Activated effector memory CD4-positive, alpha-beta T cell treated with anti-CD3 and anti-CD28 coated beads, Interleukin-2, amount 50 U/mL, for 16 hours (primary cell): ENCODE measurements at regions not wholly inside any gene's neighbourhood (a gene's known extent, or its start where the extent isn't known, plus 50 kb on each side); places are given as distances from the start of the nearest gene placed in this dataset.

Experiments
- DNase-seq: peaks from one replicate; pipeline ENCODE4 v3.0.0-alpha.2; 2020

DNA sequence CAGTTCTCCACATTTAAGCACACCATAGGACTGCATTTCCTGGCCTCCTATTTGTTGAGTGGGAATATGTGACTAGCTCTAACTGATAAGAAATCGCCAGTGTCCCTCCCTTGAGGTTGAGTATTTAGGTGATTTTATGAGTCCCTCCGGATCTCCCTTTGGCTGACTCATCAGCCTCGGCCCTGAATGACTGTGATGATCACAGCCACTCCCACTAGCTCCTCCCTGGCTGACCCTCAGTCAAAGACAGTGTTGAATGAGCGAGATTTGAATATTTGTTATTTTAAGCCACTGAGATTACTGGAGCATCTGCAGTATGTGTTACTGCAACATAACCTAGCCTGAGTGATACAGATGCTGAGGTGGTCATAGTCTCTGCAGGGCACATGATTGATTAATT, 515.3 kb downstream of the EPHB1 start:
- DNase-seq: no peak

GRCh38 chr3:135311699-135312098, 516.6 kb downstream of the EPHB1 start:
- no peak for DNase-seq

- DNase-seq: no peak
Observed at GRCh38 chr3:135314237-135314636, 519.2 kb downstream of the EPHB1 start.

DNA sequence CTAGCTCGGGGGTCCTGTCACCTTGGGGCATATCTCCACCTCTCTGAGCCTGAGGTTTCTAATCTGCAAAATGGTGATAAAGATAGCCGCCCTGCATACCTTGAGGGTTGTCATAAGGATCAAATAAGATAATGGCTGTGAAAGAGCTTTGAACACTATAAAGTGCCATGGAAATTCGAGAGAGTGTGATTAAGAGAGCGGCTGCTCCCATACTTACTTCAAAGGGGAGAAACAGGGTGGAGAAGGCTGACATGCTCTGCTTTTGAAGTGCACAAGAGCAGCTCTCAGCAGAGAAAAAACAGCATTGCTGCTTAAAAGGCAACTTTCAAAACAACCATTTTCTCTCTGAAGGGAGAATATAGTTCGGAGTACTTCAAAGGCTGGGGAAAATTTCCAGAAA, 529.2 kb downstream of the EPHB1 start:
- no peak for DNase-seq

DNA sequence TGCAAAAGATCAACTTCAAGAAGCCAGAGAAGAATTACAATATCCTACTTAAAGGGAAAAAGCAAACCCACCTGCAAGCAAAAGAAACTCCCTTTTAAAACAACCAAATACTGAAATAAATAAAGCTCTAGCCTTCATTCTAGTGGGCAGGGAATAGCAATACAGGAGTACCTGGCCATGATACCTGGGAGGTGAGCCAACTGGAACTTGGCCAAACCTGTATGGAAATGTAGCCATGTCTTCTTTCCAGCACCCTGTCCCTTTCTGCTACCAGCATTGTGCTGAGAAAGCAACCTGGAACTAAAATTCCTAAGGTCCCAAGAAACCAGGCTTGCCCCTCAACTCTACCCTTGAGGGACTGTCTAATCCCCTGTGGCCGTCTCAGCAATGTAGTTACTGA, 530.0 kb downstream of the EPHB1 start:
- DNase-seq: no peak

DNA sequence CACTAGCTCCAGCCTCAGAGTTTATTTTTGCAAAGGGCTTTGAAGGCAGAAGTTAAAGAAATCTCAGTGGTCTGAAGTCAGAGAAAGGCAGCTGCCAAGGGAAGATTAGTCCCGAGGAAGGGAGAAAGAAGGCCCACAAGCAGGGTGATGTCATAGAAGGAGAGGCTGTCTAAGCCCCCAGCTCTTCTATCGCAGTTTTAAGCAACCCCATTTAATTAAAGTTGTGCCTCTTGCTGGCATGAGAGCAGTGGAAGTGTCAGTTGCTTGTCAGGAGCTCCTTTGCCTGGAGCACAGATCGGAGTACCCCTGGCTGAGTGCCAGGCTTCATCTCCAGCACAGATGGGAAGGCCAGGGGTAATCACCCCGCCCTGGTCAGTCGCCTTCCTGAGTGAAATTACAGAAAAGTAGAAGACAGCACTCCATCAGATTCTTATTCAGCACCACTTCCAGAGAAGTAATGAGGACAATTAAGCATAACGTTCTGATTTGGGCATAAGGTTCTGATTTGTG, 530.7 kb downstream of the EPHB1 start:
- no peak for DNase-seq

GRCh38 chr3:135326851-135327250, 531.8 kb downstream of the EPHB1 start:
- no peak for DNase-seq

DNA sequence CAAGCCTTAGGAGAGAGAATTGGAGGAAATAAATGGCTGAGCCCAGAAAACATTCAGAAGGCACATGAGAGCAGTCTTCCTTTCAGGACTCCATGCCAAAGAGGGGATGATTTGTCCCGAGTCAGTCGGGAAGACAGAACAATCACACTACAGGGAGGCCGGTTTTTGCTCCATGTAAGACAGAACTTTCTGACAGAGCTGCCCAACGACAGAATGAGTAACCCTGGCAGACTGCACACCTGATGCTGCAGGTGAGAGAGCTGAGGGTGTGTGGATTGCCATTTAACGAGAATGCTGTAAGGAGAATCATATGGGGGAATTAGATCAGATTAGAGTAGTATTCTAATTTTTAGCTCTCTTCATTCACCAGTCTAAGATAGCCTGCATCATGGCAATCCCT, 533.0 kb downstream of the EPHB1 start:
- no peak for DNase-seq

GRCh38 chr3:135329479-135329878, 534.4 kb downstream of the EPHB1 start:
- no peak for DNase-seq

DNA sequence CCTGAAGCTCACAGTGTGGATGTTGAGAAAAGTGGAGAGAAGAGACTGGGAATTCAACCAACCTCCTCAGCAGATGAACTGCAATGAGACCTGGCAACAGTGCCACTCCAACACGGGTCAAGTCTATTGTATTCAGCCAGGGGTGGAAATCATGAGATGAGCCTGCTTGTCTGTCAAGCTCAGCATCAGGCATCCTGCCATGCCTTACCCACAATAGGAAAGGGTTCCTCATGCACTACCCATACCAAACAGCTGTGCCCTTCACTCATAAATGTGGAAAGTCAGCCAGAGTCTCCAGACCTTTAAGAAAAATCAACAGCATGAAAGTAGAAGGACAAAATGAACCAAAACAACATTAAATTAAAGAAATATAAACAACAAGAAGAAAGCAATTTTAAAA, 542.1 kb downstream of the EPHB1 start:
- DNase-seq: no peak

- no peak for DNase-seq
Observed at GRCh38 chr3:135348690-135349089, 553.6 kb downstream of the EPHB1 start.

GRCh38 chr3:135349254-135349948, 554.3 kb downstream of the EPHB1 start:
- no peak for DNase-seq

- DNase-seq: no peak
Observed at GRCh38 chr3:135352213-135352612, 557.2 kb downstream of the EPHB1 start.

DNA sequence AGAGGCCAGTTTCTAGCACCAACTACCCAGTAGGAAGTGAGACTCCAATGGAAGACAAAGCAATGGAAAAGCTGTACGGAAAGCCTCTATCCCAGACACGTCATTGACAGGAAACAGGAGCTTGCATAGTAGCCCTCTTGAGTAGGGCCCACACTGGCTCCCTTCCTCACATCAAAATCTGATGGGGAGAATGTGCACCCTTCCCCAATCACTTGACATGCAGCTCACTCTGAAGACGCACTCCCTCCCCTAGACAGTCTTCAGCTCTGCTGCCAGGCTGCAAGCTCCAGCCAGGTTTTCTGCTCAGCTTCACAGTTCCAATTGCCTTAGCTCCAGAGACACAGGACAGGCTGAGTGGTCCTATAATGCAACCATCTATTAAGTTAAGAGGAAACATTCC, 567.8 kb downstream of the EPHB1 start:
- DNase-seq: no peak

- DNase-seq: no peak
Observed at GRCh38 chr3:135364676-135365075, 569.6 kb downstream of the EPHB1 start.

DNA sequence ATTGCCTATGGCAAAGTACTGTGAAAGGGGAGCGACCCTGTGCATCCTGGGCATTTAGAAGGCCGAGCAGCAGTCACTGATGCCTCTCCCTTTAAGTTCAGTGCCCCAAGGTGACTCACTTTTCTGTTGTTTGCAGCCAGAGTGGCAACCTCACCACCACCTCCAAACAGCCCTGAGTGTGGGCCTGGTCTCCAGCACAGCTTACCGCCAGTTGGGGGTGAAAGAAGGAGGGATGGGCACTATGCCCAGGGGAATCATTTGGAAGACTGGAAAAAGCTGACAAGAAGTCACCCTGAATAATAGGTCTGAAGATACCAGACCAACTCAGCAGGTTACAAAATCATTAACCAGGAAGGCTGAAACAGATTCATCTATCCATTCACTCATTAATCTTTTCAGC, 571.8 kb downstream of the EPHB1 start:
- no peak for DNase-seq

- DNase-seq: no peak
Observed at GRCh38 chr3:135368316-135368715, 573.3 kb downstream of the EPHB1 start.

GRCh38 chr3:135368781-135369180, 573.7 kb downstream of the EPHB1 start:
- no peak for DNase-seq

- DNase-seq: no peak
Observed at GRCh38 chr3:135374571-135374970, 579.5 kb downstream of the EPHB1 start.

DNA sequence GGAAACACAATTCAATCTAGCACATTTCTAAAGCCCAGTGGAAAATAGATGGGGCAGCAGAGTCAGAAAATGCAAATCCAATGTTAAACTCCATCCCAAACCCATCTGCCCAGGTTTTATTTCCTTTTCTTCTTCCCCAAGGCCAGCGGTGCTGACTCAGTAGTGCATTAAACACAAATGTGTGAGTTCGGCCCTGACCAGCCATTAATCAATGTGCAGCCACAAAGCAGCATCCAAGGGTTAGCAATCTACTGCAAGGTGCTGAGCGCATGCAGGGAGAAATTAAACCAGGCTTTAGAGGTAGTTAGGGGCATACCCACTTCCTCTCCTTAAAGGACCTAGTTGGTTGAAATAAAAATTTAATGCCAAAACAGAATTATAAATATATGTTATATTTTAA, 583.3 kb upstream of the PPP2R3A start:
- no peak for DNase-seq

GRCh38 chr3:135382621-135383020, 582.9 kb upstream of the PPP2R3A start:
- DNase-seq: no peak

DNA sequence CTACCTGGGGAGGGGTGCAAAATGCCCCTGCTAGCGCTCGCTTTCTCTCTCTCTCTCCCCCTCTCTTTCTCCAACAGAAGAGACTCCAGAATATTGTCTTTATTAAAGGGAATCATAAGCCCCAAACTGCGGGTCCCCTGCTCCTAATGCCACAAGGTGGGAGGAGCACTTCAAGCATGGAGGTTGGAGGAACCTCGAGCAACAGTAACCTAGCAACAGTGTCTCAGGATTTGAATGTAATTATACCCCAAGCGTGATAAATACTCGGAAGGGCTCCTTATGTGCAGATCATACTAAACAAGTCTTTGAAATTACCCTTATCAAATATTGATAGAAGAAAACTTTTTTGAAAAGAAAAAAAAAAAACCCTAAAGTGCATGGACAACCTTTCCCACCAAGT, 582.2 kb upstream of the PPP2R3A start:
- DNase-seq: no peak

- no peak for DNase-seq
Observed at GRCh38 chr3:135392151-135392550, 573.4 kb upstream of the PPP2R3A start.

GRCh38 chr3:135393159-135393558, 572.4 kb upstream of the PPP2R3A start:
- DNase-seq: no peak

DNA sequence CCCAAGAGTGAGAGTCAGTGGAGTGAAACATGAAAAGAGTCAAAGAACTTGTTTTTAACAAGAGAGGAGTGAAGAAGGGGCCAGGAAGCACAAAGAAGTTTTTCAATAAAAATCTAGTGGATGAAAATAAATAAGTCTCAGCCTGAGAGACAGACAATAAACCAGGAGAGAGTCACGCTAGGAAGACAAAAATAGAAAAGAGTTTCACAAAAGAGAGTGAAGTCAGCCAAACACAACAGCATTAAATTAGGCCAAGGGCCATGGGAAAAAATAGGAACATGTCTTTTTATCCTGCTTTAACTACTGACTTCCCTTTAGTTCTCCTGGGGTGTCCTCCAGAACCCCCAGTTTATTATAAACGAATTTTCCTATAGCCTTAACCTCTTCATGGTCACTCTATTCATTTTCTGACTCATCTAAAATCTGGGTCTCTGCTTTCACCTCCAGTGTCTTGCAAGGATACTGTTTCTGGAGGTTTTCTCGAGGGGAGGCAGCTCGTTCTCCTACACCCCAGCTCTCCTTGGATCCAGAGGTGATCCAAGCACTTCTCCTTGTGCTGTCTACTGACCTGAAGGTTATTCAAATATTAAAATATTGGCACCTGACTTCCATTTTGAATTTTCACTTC, 571.5 kb upstream of the PPP2R3A start:
- DNase-seq: no peak
